ES-I3 (cell line): ENCODE measurements at regions not wholly inside any gene's neighbourhood (a gene's known extent, or its start where the extent isn't known, plus 50 kb on each side); places are given as distances from the start of the nearest gene placed in this dataset.

Source experiments
- H3K36me3 ChIP-seq: 2 replicates; pipeline ENCODE4 v1.6.1; 2013; ENCODE audit warnings: mild to moderate bottlenecking, low read length, control low read depth, moderate library complexity; ENCODE audit not compliant: insufficient read depth
- H3K4me1 ChIP-seq: 2 replicates; pipeline ENCODE4 v1.6.1; 2013; ENCODE audit warnings: mild to moderate bottlenecking, control low read depth, low read length; ENCODE audit not compliant: insufficient read depth
- H3K9ac ChIP-seq: 2 replicates; pipeline ENCODE4 v1.6.1; 2013; ENCODE audit warnings: low read depth, mild to moderate bottlenecking, low read length, moderate library complexity
- H3K9me3 ChIP-seq: 2 replicates; pipeline ENCODE4 v1.6.1; 2013; ENCODE audit warnings: mild to moderate bottlenecking, low read length, moderate library complexity; ENCODE audit not compliant: control insufficient read depth, insufficient read depth

- peaks cover 7% of the 10 kb centered on the region; the same call in 1 of the 2 replicates for H3K4me1 ChIP-seq
- no peaks in the 10 kb centered on the region for H3K36me3 ChIP-seq
- no peaks in the 10 kb centered on the region for H3K9me3 ChIP-seq
- H3K9ac ChIP-seq, result no peak overlapping the region
Measured at GRCh38 chr13:44064357-44064756, 184.7 kb downstream of the LACC1 start.

GRCh38 chr13:44068169-44068568 is 188.5 kb downstream of the LACC1 start:
- no peak overlapping the region for H3K9ac ChIP-seq
- H3K9me3 ChIP-seq, result peaks cover 3% of the 10 kb centered on the region; the same call in 1 of the 2 replicates
- no peaks in the 10 kb centered on the region for H3K36me3 ChIP-seq
- peaks cover 7% of the 10 kb centered on the region; the same call in 1 of the 2 replicates for H3K4me1 ChIP-seq

GRCh38 chr13:44068737-44069136 is 189.0 kb downstream of the LACC1 start:
- Histone ChIP-seq H3K4me1 (peaks cover 7% of the 10 kb centered on the region; the same call in 1 of the 2 replicates), H3K36me3 (no peaks in the 10 kb centered on the region), H3K9ac (no peak overlapping the region)

GRCh38 chr13:44072536-44072935 is 192.8 kb downstream of the LACC1 start:
- no peaks in the 10 kb centered on the region for H3K36me3 ChIP-seq
- peaks cover 5% of the 10 kb centered on the region; the same call in 1 of the 2 replicates for H3K9me3 ChIP-seq
- peaks cover 7% of the 10 kb centered on the region; the same call in 1 of the 2 replicates for H3K4me1 ChIP-seq
- H3K9ac ChIP-seq, result no peak overlapping the region

More at GRCh38 chr13:44068737-44069136, 189.0 kb downstream of the LACC1 start:
- peaks cover 5% of the 10 kb centered on the region; the same call in 1 of the 2 replicates for H3K9me3 ChIP-seq

GRCh38 chr13:44074611-44075010 is 194.9 kb downstream of the LACC1 start:
- no peaks in the 10 kb centered on the region for H3K36me3 ChIP-seq

GRCh38 chr13:44075113-44075512 is 195.4 kb downstream of the LACC1 start:
- H3K36me3 ChIP-seq, result no peaks in the 10 kb centered on the region
- no peak overlapping the region for H3K9ac ChIP-seq
- peaks cover 9% of the 10 kb centered on the region; the same call in 1 of the 2 replicates for H3K4me1 ChIP-seq
- H3K9me3 ChIP-seq, result peaks cover 5% of the 10 kb centered on the region

More at GRCh38 chr13:44074611-44075010, 194.9 kb downstream of the LACC1 start:
- H3K9me3 ChIP-seq, result peaks cover 5% of the 10 kb centered on the region; the same call in 1 of the 2 replicates
- peaks cover 6% of the 10 kb centered on the region; the same call in 1 of the 2 replicates for H3K4me1 ChIP-seq
- H3K9ac ChIP-seq, result no peak overlapping the region

- H3K9ac ChIP-seq, result no peak overlapping the region
- H3K9me3 ChIP-seq, result peaks cover 3% of the 10 kb centered on the region
- peaks cover 9% of the 10 kb centered on the region; the same call in 1 of the 2 replicates for H3K4me1 ChIP-seq
- H3K36me3 ChIP-seq, result no peaks in the 10 kb centered on the region
Measured at GRCh38 chr13:44078806-44079376, 199.2 kb downstream of the LACC1 start.

GRCh38 chr13:44079413-44080205 is 199.9 kb downstream of the LACC1 start:
- H3K36me3 ChIP-seq, result no peaks in the 10 kb centered on the region
- H3K9ac ChIP-seq, result no peak overlapping the region
- peaks cover 5% of the 10 kb centered on the region for H3K9me3 ChIP-seq
- H3K4me1 ChIP-seq, result peaks cover 9% of the 10 kb centered on the region; the same call in 1 of the 2 replicates

GRCh38 chr13:44084146-44084545 is 204.4 kb downstream of the LACC1 start:
- H3K36me3 ChIP-seq, result no peaks in the 10 kb centered on the region
- H3K4me1 ChIP-seq, result peaks cover 7% of the 10 kb centered on the region; the same call in 1 of the 2 replicates
- H3K9ac ChIP-seq, result no peak overlapping the region
- H3K9me3 ChIP-seq, result peaks cover 5% of the 10 kb centered on the region

GRCh38 chr13:44086389-44086788 is 206.7 kb downstream of the LACC1 start:
- peaks cover 2% of the 10 kb centered on the region; the same call in 1 of the 2 replicates for H3K9me3 ChIP-seq
- no peaks in the 10 kb centered on the region for H3K36me3 ChIP-seq
- no peaks in the 10 kb centered on the region for H3K4me1 ChIP-seq
- no peak overlapping the region for H3K9ac ChIP-seq

- Histone ChIP-seq H3K9me3 (peaks cover 2% of the 10 kb centered on the region; the same call in 1 of the 2 replicates), H3K36me3 (no peaks in the 10 kb centered on the region), H3K4me1 (no peaks in the 10 kb centered on the region), H3K9ac (no peak overlapping the region)
Measured at GRCh38 chr13:44088411-44088810, 208.7 kb downstream of the LACC1 start.

GRCh38 chr13:44088991-44089413 is 209.3 kb downstream of the LACC1 start:
- H3K36me3 ChIP-seq, result no peaks in the 10 kb centered on the region
- peaks cover 2% of the 10 kb centered on the region; the same call in 1 of the 2 replicates for H3K9me3 ChIP-seq
- H3K4me1 ChIP-seq, result no peaks in the 10 kb centered on the region
- H3K9ac ChIP-seq, result no peak overlapping the region

GRCh38 chr13:44089452-44089851 is 209.7 kb downstream of the LACC1 start:
- no peak overlapping the region for H3K9ac ChIP-seq
- H3K36me3 ChIP-seq, result no peaks in the 10 kb centered on the region
- no peaks in the 10 kb centered on the region for H3K4me1 ChIP-seq
- no peaks in the 10 kb centered on the region; the same call in 1 of the 2 replicates for H3K9me3 ChIP-seq

GRCh38 chr13:44092078-44092970 is 212.6 kb downstream of the LACC1 start:
- H3K36me3 ChIP-seq, result no peaks in the 10 kb centered on the region
- H3K9me3 ChIP-seq, result no peaks in the 10 kb centered on the region; the same call in 1 of the 2 replicates
- no peaks in the 10 kb centered on the region for H3K4me1 ChIP-seq
- H3K9ac ChIP-seq, result no peak overlapping the region
